HUES6 (cell line): ENCODE measurements at regions not wholly inside any gene's neighbourhood (a gene's known extent, or its start where the extent isn't known, plus 50 kb on each side); places are given as distances from the start of the nearest gene placed in this dataset.

Experiments
- H3K27ac ChIP-seq: 2 replicates; pipeline ENCODE4 v1.7.0; 2013; ENCODE audit warnings: low read depth, mild to moderate bottlenecking, low read length, inconsistent platforms
- H3K27me3 ChIP-seq: 2 replicates; pipeline ENCODE4 v1.6.1; 2013; ENCODE audit warnings: low read length; ENCODE audit not compliant: control insufficient read depth, insufficient read depth
- H3K36me3 ChIP-seq: 2 replicates; pipeline ENCODE4 v1.6.1; 2013; ENCODE audit warnings: low read length; ENCODE audit not compliant: control insufficient read depth, insufficient read depth
- H3K4me1 ChIP-seq: 2 replicates; pipeline ENCODE4 v1.6.1; 2013; ENCODE audit warnings: low read length; ENCODE audit not compliant: control insufficient read depth, insufficient read depth
- H3K4me3 ChIP-seq: 2 replicates; pipeline ENCODE4 v1.5.1; 2013; ENCODE audit warnings: low read depth, low read length
- H3K9ac ChIP-seq: one replicate; pipeline ENCODE4 v1.6.1; 2013; ENCODE audit warnings: mild to moderate bottlenecking, low read length
- H3K9me3 ChIP-seq: 2 replicates; pipeline ENCODE4 v1.6.1; 2013; ENCODE audit warnings: low read depth, low read length; ENCODE audit not compliant: control insufficient read depth, insufficient read depth

- H3K4me1 ChIP-seq = peaks cover 22% of the 10 kb centered on the region
- no peak overlapping the region for H3K27ac ChIP-seq
- no peaks in the 10 kb centered on the region for H3K27me3 ChIP-seq
- no peak overlapping the region for H3K9ac ChIP-seq
- H3K4me3 ChIP-seq = no peak overlapping the region
- no peaks in the 10 kb centered on the region for H3K9me3 ChIP-seq
- H3K36me3 ChIP-seq = no peaks in the 10 kb centered on the region
These were observed 226.3 kb upstream of the ADGRL2 start for GRCh38 chr1:81574408-81574807.

DNA sequence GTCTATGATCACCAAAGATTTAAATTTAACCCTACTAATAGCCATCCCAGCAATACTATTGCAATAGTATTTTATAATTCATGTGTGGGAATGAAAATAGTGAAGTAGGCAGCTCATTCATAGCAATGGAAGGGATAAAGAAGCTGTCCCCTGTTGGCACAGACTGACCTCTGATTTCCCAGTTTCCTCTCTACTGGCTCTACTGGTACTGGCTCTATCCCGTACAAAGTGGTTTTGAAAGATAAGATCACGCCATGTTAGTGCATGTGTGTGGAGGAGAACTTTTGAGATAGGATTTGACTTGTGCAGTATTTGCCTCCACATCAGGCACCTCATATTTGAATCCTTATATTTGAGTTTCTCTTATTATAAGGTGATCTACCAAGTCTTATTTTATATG, 227.3 kb upstream of the ADGRL2 start:
- Histone ChIP-seq H3K27ac (no peak overlapping the region), H3K27me3 (no peaks in the 10 kb centered on the region), H3K9ac (no peak overlapping the region), H3K9me3 (no peaks in the 10 kb centered on the region), H3K36me3 (no peaks in the 10 kb centered on the region), H3K4me1 (peaks cover 13% of the 10 kb centered on the region), H3K4me3 (no peak overlapping the region)

DNA sequence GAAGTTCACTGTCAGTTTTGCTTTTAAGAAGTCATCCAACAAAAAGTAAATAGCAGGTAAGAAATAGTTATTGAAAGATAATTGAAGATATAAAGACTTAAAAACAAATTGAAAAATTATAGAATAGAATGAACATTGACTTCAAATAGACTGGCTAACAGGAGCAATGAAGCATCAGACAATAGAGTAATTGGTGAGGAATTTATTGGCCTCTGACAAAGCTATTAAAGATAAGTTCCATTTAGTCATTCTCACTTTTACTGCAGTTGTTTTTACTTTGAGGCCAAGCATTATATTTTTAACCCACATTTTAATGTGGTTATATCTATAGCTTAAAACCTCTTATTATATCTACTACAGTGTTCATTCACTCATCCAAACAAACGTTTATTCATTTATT, 228.8 kb upstream of the ADGRL2 start:
- no peak overlapping the region for H3K9ac ChIP-seq
- no peaks in the 10 kb centered on the region for H3K36me3 ChIP-seq

GRCh38 chr1:81569761-81570160, 231.0 kb upstream of the ADGRL2 start:
- Histone ChIP-seq H3K9ac (no peak overlapping the region), H3K4me1 (peaks cover 13% of the 10 kb centered on the region), H3K27ac (no peak overlapping the region), H3K4me3 (no peak overlapping the region), H3K36me3 (no peaks in the 10 kb centered on the region), H3K27me3 (no peaks in the 10 kb centered on the region), H3K9me3 (no peaks in the 10 kb centered on the region)

More for the DNA sequence above, 228.8 kb upstream of the ADGRL2 start:
- Histone ChIP-seq H3K4me1 (peaks cover 13% of the 10 kb centered on the region), H3K27ac (no peak overlapping the region), H3K9me3 (no peaks in the 10 kb centered on the region), H3K27me3 (no peaks in the 10 kb centered on the region), H3K4me3 (no peak overlapping the region)

- Histone ChIP-seq H3K36me3 (no peaks in the 10 kb centered on the region), H3K4me1 (no peaks in the 10 kb centered on the region), H3K4me3 (no peak overlapping the region), H3K9ac (no peak overlapping the region), H3K9me3 (no peaks in the 10 kb centered on the region), H3K27ac (no peak overlapping the region), H3K27me3 (no peaks in the 10 kb centered on the region)
These were observed 237.1 kb upstream of the ADGRL2 start for GRCh38 chr1:81563632-81564031.

DNA sequence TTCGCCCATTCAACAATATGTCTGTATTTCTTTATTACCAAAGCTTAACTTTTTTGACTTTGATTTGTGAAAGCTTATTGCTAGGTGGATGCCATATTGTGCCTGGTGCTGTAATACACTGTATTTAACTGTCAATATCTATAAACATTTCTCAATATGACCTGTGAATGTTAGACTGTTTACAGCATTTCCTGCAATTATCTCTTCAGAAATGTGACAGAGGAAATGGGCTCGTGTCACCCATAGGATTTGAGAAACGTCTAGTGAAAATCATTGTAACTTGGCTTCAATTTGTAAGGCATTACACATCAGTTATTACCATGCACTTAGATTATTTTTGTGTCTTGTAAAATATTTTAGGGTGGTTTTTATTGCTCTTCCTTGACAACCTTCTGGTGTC, 237.8 kb upstream of the ADGRL2 start:
- no peak overlapping the region for H3K4me3 ChIP-seq
- no peak overlapping the region for H3K9ac ChIP-seq
- no peaks in the 10 kb centered on the region for H3K4me1 ChIP-seq
- H3K9me3 ChIP-seq = no peaks in the 10 kb centered on the region
- H3K27ac ChIP-seq = no peak overlapping the region
- no peaks in the 10 kb centered on the region for H3K27me3 ChIP-seq
- no peaks in the 10 kb centered on the region for H3K36me3 ChIP-seq

DNA sequence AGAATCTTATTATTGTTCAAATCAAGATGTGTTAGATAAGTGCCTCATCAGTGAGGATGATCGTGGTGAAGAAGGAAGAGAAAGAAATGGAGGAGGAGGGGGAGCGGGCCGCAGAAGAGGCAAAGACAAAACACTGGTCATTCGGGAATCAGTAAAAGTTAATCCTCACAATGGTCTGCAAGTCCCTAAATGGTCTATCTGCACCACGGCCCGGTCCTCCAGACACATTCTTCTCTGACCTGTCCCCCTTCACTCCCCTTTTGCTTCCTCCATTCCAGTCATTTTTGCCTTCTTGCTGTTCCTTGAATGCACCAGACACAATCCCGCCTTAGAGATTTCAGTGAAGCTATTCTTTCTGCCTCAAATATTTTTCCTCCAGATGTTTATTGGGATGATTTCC, 240.1 kb upstream of the ADGRL2 start:
- Histone ChIP-seq H3K9me3 (no peaks in the 10 kb centered on the region), H3K4me3 (no peak overlapping the region), H3K27me3 (no peaks in the 10 kb centered on the region), H3K36me3 (no peaks in the 10 kb centered on the region), H3K4me1 (peaks cover 3% of the 10 kb centered on the region), H3K9ac (no peak overlapping the region), H3K27ac (no peak overlapping the region)

- Histone ChIP-seq H3K9me3 (no peaks in the 10 kb centered on the region), H3K4me3 (no peak overlapping the region), H3K4me1 (peaks cover 6% of the 10 kb centered on the region), H3K36me3 (no peaks in the 10 kb centered on the region), H3K27me3 (no peaks in the 10 kb centered on the region), H3K27ac (no peak overlapping the region), H3K9ac (no peak overlapping the region)
These were observed 240.9 kb upstream of the ADGRL2 start for GRCh38 chr1:81559662-81560350.

- no peaks in the 10 kb centered on the region for H3K27me3 ChIP-seq
These were observed 242.2 kb upstream of the ADGRL2 start for GRCh38 chr1:81558291-81559076.

GRCh38 chr1:81556968-81557367, 243.8 kb upstream of the ADGRL2 start:
- H3K4me3 ChIP-seq = no peak overlapping the region

More at GRCh38 chr1:81558291-81559076, 242.2 kb upstream of the ADGRL2 start:
- Histone ChIP-seq H3K4me3 (no peak overlapping the region), H3K27ac (no peak overlapping the region), H3K36me3 (no peaks in the 10 kb centered on the region), H3K9me3 (no peaks in the 10 kb centered on the region), H3K9ac (no peak overlapping the region), H3K4me1 (peaks cover 10% of the 10 kb centered on the region)

GRCh38 chr1:81554534-81554933, 246.2 kb upstream of the ADGRL2 start:
- H3K9ac ChIP-seq = no peak overlapping the region

More at GRCh38 chr1:81556968-81557367, 243.8 kb upstream of the ADGRL2 start:
- H3K27ac ChIP-seq = no peak overlapping the region
- H3K9me3 ChIP-seq = no peaks in the 10 kb centered on the region
- H3K9ac ChIP-seq = no peak overlapping the region
- H3K36me3 ChIP-seq = no peaks in the 10 kb centered on the region
- H3K27me3 ChIP-seq = no peaks in the 10 kb centered on the region
- H3K4me1 ChIP-seq = peaks cover 14% of the 10 kb centered on the region

More at GRCh38 chr1:81554534-81554933, 246.2 kb upstream of the ADGRL2 start:
- Histone ChIP-seq H3K9me3 (no peaks in the 10 kb centered on the region), H3K27me3 (no peaks in the 10 kb centered on the region), H3K36me3 (no peaks in the 10 kb centered on the region), H3K4me1 (peaks cover 31% of the 10 kb centered on the region), H3K27ac (no peak overlapping the region), H3K4me3 (no peak overlapping the region)
